Islet precursor cell (in vitro differentiated cells): ENCODE measurements at regions not wholly inside any gene's neighbourhood (a gene's known extent, or its start where the extent isn't known, plus 50 kb on each side); places are given as distances from the start of the nearest gene placed in this dataset.
A peak's percentile ranks its signal among the peaks of the same experiment; 100 is the strongest.

ENCODE experiments used
- DNase-seq: peaks from one replicate; pipeline ENCODE4 v3.0.0-alpha.2; 2018

- DNase-seq: no peak
Observed at GRCh38 chr18:39935598-39935997, 2019.4 kb upstream of the PIK3C3 start.

GRCh38 chr18:39918847-39919246, 2036.2 kb upstream of the PIK3C3 start:
- no peak for DNase-seq

DNA sequence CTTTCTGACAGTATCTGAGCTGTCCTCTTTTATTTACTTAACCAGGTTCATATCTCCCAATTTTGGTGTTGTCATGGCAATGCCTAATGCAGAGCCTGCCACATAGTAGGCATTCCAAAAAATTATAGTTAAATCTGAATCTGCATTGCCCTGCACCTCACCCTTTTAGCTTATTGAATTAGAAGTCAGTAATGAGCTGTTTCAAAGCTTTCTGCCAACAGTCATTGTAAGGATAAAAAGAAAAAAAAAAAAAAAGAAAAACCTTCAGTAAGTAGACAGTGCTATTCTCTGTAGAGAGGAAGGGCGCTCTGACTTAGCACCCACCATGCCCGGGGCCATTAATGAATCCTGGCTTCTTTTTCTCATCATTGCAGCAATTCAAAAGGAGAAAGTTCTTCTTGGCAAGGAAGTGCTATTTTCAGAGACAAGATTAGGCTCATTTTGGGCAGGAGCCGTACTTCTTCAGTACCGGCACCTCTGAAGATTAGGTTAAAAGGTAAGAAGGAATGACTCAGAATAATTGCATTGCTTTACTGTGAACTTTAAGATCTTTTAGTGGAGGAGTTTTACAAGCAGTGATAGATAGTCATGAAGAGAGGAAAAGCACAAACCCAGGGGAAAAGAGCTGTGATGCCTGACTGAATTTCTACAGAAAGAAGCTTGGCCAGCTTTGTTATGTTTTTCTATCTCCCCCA, 2041.2 kb upstream of the PIK3C3 start:
- no peak for DNase-seq

- DNase-seq: no peak
Observed at GRCh38 chr18:39911716-39912115, 2043.3 kb upstream of the PIK3C3 start.

DNA sequence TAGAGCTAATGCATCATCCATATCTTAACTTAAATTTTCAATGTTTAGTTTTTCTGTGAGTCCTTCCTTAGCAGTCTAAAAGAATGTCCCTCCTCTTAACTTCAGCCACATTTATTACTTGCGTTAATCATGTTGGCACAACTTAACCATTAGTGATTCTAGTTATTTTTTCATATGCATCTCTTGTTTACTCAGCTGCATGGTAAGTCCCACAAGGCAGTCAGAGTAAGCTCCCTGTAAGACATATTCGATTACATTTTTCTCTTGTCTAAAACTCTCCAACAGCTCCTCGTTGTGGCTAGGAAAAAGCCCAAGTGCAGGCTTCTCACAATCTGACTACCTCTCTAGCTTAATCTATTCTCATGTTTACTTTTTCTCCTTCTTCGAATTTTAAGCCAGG, 2045.3 kb upstream of the PIK3C3 start:
- no peak for DNase-seq

GRCh38 chr18:39886136-39886535, 2068.9 kb upstream of the PIK3C3 start:
- no peak for DNase-seq

GRCh38 chr18:39872651-39873050, 2082.4 kb upstream of the PIK3C3 start:
- DNase-seq: no peak

DNA sequence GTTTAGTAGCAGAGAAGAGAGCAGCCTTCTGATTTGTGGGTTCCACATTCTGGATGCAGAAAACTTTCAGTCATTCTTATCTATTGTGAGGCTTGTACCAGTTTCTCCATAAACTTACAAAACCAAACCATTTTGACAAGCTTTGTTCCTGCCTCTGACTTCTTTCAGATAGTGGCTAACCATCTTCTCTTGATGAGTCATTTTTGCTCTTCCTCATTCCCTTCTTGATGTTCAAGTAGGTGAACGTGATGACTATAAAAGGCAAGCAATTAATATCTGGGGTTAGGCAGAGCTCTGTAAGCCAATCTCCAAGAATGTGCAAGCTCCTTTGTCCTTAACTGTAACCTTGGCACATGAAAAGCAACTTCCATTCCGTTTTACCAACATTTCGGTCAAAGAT, 2083.1 kb upstream of the PIK3C3 start:
- no peak for DNase-seq

GRCh38 chr18:39870591-39870990, 2084.4 kb upstream of the PIK3C3 start:
- no peak for DNase-seq

DNA sequence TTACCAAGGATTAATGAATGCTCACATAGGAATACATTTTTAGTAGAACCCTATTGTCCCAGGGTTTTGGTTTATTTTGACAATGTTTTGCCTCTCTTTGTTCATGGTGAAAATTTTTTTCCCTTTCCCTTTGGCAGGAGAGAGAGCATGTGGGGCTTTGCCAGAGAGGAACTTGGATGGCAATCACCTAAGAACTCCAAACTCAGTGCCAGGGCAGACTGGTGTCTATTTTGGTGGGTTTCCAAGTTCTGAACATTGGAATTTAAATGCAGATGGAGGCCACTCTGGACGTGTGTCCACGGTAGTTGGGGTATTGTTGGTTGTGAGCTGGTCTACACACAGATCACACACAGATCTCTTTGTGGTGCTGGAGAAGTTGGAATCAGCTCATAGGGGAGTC, 2091.1 kb upstream of the PIK3C3 start:
- no peak for DNase-seq

DNA sequence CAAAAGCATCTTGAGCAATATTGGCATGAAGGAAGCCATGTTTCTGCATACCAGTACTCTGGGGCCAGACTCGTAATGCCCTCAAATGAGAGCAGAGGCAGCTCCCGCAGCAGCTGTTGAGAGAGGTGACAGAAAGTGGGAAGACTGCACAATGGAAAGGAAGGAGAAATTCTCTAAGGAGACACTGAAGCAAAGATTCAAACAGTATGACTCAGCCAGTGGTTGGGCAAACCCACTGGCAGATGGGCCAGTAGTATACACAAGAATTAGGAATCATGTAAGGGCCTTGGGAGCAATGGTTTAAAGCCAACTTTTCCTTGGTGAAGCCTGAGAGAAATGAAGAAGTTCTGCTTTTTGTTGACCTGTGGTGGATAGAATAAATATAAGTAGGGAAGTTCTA, 2092.7 kb upstream of the PIK3C3 start:
- DNase-seq: no peak

DNA sequence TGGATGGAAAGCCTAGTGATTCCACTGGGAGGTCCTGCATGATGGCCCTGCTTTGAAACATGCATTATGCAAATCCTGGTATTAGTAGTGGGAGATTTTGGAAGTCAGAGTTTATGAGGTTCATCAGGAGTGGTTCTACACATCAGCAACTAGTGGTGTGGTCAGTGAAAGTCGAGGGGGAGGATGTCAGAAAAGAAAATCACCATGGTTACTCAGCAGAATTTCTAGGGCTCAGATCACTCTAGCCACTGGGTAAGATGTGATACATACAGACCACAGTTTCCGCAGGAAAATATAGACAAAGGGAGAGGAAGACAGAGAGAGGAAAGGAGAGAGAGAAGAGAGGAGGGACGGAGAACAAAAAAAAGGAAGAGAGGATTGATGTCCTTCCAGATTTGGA, 2100.7 kb upstream of the PIK3C3 start:
- DNase-seq: no peak

DNA sequence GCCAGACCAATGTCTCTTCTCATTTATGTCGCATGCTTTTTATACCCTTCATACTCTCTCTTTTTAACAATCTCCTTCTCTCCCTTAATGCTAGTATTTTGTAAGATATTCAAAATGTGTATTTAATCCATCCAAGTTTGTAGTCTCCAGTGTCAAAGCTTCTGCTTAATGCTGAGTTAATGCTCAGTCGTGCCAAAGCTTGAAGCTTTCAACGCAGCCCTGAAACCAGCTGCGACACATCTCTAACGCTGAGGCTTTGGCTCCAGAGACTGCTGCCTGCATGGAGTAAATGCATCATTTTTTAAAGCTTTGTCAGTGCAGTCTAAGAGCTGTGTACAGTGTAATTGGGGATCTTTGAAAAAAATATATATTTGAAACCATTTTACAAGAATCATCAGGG, 2108.8 kb upstream of the PIK3C3 start:
- DNase-seq: no peak

GRCh38 chr18:39845631-39846030, 2109.4 kb upstream of the PIK3C3 start:
- no peak for DNase-seq

DNA sequence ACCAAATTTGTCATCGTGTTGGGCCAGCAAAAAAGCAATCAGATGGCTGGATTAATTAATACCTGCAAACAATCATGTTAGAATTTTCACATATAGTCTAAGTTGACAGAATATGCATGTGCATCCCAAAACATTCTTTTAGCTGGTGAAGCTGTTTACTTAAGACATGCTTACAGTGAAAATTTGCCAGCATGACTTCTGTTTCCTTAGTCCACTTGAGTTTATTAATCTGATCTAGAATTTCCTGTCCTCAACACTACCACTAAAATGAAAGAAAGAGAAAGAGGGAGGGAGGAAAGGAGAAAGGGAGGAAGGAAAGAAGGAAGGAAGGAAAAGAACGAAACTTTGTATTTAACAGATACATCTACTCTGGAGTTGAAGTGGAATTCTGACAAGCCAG, 2109.9 kb upstream of the PIK3C3 start:
- no peak for DNase-seq

DNA sequence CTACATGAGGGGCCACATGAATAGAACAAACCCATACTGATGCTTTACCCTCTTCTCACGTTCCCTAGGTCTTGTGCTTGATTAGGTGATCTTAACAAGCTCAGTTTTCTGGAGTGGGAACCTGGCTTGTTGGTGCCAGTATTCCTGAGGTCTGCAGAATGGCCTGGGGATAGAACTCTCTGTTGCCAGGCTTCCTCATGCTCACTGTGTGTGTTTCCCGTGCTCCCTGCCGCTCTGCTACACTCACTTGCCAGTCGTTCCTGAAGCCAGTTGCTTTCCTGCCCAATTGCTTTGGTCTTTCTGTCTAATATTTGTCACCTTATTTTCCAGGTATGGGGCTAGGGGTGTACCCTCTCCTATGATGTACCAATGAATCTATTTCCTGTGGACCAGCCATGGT, 2111.5 kb upstream of the PIK3C3 start:
- no peak for DNase-seq

- no peak for DNase-seq
Observed at GRCh38 chr18:39842366-39842914, 2112.6 kb upstream of the PIK3C3 start.

GRCh38 chr18:39841482-39842365, 2113.3 kb upstream of the PIK3C3 start:
- DNase-seq: peak; percentile 91

DNA sequence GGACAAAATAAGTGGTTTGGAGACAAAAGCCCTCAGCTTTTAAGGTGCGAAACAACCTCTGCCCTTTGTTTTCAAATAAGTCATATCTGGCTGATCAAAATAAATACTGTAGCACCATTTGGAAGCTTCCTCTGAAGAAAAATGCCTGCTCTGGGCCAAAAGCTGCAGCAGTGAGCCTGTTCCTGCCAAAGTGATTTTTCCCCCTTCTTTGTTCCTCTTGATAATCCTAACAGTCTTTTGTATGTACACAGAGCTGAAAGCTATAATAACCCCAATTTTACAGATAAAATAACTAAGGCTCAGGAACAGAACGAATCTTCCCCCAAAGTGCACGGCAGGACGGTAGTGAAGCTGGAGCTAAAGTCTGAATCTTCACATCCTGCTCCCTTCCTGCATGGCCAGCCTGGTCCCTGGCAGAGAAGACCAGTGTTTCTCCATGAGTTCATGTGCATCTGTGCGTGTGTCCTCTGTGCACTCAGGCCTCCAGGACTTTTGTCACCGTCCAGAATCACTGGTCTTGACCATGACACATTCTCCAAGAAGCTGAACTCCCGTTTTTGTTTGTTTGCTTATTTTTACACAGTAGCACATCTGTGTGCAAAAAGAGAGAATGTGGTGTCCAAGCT, 2114.1 kb upstream of the PIK3C3 start:
- no peak for DNase-seq

DNA sequence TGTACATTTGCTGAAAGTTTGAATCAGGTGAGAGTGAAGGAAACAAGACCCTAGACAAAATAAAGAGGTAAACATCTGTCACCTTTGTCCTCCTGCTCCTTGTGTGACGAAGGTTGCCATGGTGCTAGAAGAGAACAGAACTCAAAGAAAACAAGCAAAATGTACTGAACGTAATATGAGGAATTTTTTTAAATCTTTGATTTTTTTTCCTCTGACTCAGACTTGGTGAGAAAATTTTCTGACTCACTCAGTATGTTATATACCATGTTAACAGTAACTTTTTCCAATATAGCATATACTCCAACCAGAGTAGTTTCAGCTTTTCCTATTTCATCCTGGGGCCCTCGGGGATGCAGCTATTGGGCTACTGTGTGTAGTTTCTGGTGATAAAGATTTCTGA, 2114.6 kb upstream of the PIK3C3 start:
- no peak for DNase-seq

GRCh38 chr18:39839782-39840181, 2115.3 kb upstream of the PIK3C3 start:
- no peak for DNase-seq

DNA sequence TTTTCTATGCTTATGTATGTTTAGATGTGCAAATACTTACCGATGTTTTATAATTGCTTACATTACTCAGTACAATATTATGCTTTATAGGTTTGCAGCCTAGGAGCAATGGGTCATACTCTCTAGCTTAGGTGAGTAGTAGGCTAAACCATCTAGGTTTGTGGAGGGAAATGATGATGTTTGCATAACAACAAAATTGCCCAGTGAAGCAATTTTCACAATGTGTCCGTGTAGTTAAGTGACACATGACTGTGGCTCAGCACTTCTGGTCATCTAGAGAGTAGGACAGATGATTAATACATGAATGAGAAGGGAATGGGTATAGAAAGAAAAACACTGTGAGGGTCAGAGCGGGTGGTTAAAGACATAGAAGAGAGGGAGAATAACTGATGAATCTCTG, 2116.2 kb upstream of the PIK3C3 start:
- no peak for DNase-seq

GRCh38 chr18:39835303-39836030, 2119.6 kb upstream of the PIK3C3 start:
- DNase-seq: peak; percentile 55
